ENCODE measurements at regions not wholly inside any gene's neighbourhood (a gene's known extent, or its start where the extent isn't known, plus 50 kb on each side); places are given as distances from the start of the nearest gene placed in this dataset.

GRCh38 chr2:82316586-82316985 is 2012.0 kb upstream of the LRRTM1 start:
- WGBS, 2 donors, result 53 to 70% methylated on average over 1 of the region's 1 CpG
- DNase-seq, result peak in 1 of 3 donors; percentile 52
- no peak overlapping the region for H3K9ac ChIP-seq (ENCODE audit: insufficient read depth in 1 of 2, low read length in 2 of 2)
- no peak overlapping the region for H3K27ac ChIP-seq (ENCODE audit: low read depth in 1 of 2, low read length in 1 of 2)
- H3K4me1 ChIP-seq (ENCODE audit: control insufficient read depth in 5 of 5, insufficient read depth in 5 of 5, low read length in 5 of 5), result peaks cover 0 to 16% (median 0%) of the 10 kb centered on the region in 5 donors
- no peaks in the 10 kb centered on the region for H3K9me3 ChIP-seq (ENCODE audit: control insufficient read depth in 4 of 4, insufficient read depth in 3 of 4, low read length in 3 of 4)
- H3K27me3 ChIP-seq (ENCODE audit: control insufficient read depth in 3 of 3, insufficient read depth in 3 of 3, low read length in 2 of 3), result no peaks in the 10 kb centered on the region
- TF ChIP-seq, protein P1, sequence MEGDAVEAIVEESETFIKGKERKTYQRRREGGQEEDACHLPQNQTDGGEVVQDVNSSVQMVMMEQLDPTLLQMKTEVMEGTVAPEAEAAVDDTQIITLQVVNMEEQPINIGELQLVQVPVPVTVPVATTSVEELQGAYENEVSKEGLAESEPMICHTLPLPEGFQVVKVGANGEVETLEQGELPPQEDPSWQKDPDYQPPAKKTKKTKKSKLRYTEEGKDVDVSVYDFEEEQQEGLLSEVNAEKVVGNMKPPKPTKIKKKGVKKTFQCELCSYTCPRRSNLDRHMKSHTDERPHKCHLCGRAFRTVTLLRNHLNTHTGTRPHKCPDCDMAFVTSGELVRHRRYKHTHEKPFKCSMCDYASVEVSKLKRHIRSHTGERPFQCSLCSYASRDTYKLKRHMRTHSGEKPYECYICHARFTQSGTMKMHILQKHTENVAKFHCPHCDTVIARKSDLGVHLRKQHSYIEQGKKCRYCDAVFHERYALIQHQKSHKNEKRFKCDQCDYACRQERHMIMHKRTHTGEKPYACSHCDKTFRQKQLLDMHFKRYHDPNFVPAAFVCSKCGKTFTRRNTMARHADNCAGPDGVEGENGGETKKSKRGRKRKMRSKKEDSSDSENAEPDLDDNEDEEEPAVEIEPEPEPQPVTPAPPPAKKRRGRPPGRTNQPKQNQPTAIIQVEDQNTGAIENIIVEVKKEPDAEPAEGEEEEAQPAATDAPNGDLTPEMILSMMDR (IDR thresholded peaks at IDR 0.05; ENCODE audit: control extremely low read depth, extremely low read depth), result no peak
- H3K36me3 ChIP-seq (ENCODE audit: control insufficient read depth in 4 of 4, insufficient read depth in 4 of 4, low read length in 4 of 4), result no peaks in the 10 kb centered on the region
- no peak overlapping the region for H3K4me3 ChIP-seq
- no peak for ATAC-seq (ENCODE audit: insufficient read depth, low FRiP score)

- 46 to 67% methylated on average over 1 of the region's 1 CpG for WGBS, 2 donors
- Histone ChIP-seq H3K27me3 (ENCODE audit: control insufficient read depth in 3 of 3, insufficient read depth in 3 of 3, low read length in 2 of 3) (no peaks in the 10 kb centered on the region), H3K9ac (ENCODE audit: insufficient read depth in 1 of 2, low read length in 2 of 2) (no peak overlapping the region), H3K27ac (ENCODE audit: low read depth in 1 of 2, low read length in 1 of 2) (no peak overlapping the region), H3K9me3 (ENCODE audit: control insufficient read depth in 4 of 4, insufficient read depth in 3 of 4, low read length in 3 of 4) (no peaks in the 10 kb centered on the region), H3K4me1 (ENCODE audit: control insufficient read depth in 5 of 5, insufficient read depth in 5 of 5, low read length in 5 of 5) (peaks cover 0 to 16% (median 0%) of the 10 kb centered on the region in 5 donors), H3K36me3 (ENCODE audit: control insufficient read depth in 4 of 4, insufficient read depth in 4 of 4, low read length in 4 of 4) (no peaks in the 10 kb centered on the region), H3K4me3 (no peak overlapping the region)
- DNase-seq (no peak), ATAC-seq (ENCODE audit: insufficient read depth, low FRiP score) (no peak)
- TF ChIP-seq, protein P1 (IDR thresholded peaks at IDR 0.05; ENCODE audit: control extremely low read depth, extremely low read depth), result no peak
Measured at GRCh38 chr2:82314836-82315472, 2010.4 kb upstream of the LRRTM1 start.

GRCh38 chr2:82307511-82307910 is 2003.0 kb upstream of the LRRTM1 start:
- Histone ChIP-seq H3K9ac (ENCODE audit: insufficient read depth in 1 of 2, low read length in 2 of 2) (no peak overlapping the region), H3K36me3 (ENCODE audit: control insufficient read depth in 4 of 4, insufficient read depth in 4 of 4, low read length in 4 of 4) (no peaks in the 10 kb centered on the region), H3K27ac (ENCODE audit: low read depth in 1 of 2, low read length in 1 of 2) (no peak overlapping the region), H3K4me1 (ENCODE audit: control insufficient read depth in 5 of 5, insufficient read depth in 5 of 5, low read length in 5 of 5) (no peaks in the 10 kb centered on the region), H3K9me3 (ENCODE audit: control insufficient read depth in 4 of 4, insufficient read depth in 3 of 4, low read length in 3 of 4) (no peaks in the 10 kb centered on the region), H3K4me3 (no peak overlapping the region), H3K27me3 (ENCODE audit: control insufficient read depth in 3 of 3, insufficient read depth in 3 of 3, low read length in 2 of 3) (no peaks in the 10 kb centered on the region)
- DNase-seq, result no peak
- TF ChIP-seq, protein P1 (IDR thresholded peaks at IDR 0.05; ENCODE audit: control extremely low read depth, extremely low read depth), result no peak
- no peak for ATAC-seq (ENCODE audit: insufficient read depth, low FRiP score)

- 80 to 81% methylated on average over 5 of the region's 5 CpGs for WGBS, 2 donors
- ATAC-seq (ENCODE audit: insufficient read depth, low FRiP score) (no peak), DNase-seq (no peak)
- H3K4me1 ChIP-seq (ENCODE audit: control insufficient read depth in 5 of 5, insufficient read depth in 5 of 5, low read length in 5 of 5), result no peaks in the 10 kb centered on the region
- no peaks in the 10 kb centered on the region for H3K27me3 ChIP-seq (ENCODE audit: control insufficient read depth in 3 of 3, insufficient read depth in 3 of 3, low read length in 2 of 3)
- H3K4me3 ChIP-seq, result no peak overlapping the region
- H3K9ac ChIP-seq (ENCODE audit: insufficient read depth in 1 of 2, low read length in 2 of 2), result no peak overlapping the region
- TF ChIP-seq, protein P1 (IDR thresholded peaks at IDR 0.05; ENCODE audit: control extremely low read depth, extremely low read depth), result no peak
- H3K27ac ChIP-seq (ENCODE audit: low read depth in 1 of 2, low read length in 1 of 2), result no peak overlapping the region
- peaks cover 0 to 8% (median 7%) of the 10 kb centered on the region in 4 donors for H3K9me3 ChIP-seq (ENCODE audit: control insufficient read depth in 4 of 4, insufficient read depth in 3 of 4, low read length in 3 of 4)
- no peaks in the 10 kb centered on the region for H3K36me3 ChIP-seq (ENCODE audit: control insufficient read depth in 4 of 4, insufficient read depth in 4 of 4, low read length in 4 of 4)
Measured at GRCh38 chr2:82301506-82301905, 1997.0 kb upstream of the LRRTM1 start.
